AML-193 (cell line): ENCODE measurements at regions not wholly inside any gene's neighbourhood (a gene's known extent, or its start where the extent isn't known, plus 50 kb on each side); places are given as distances from the start of the nearest gene placed in this dataset.

Experiments used
- DNase-seq, 2 experiments: peaks; one replicate each; lab custom pipeline; 2025; lab: John Stamatoyannopoulos, UW

DNA sequence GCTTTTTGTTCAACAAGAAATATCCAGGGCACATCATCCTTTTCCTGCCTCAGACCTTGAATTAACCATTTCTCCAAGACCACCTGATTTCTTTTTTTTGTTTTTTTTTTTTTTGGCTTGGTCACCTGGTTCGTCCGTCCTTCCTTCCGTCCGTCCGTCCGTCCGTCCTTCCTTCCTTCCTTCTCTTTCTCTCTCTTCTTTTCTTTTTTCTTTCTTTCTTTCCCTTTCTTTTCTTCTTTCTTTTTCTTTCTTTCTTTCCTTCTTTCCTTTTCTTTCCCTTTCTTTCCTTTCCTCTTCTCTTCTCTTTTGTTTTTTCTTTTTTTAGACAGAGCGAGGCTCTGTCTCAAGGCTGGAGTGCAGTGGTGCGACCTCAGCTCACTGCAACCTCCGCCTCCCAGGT is 80.7 kb downstream of the TET3 start:
- no peak for DNase-seq

DNA sequence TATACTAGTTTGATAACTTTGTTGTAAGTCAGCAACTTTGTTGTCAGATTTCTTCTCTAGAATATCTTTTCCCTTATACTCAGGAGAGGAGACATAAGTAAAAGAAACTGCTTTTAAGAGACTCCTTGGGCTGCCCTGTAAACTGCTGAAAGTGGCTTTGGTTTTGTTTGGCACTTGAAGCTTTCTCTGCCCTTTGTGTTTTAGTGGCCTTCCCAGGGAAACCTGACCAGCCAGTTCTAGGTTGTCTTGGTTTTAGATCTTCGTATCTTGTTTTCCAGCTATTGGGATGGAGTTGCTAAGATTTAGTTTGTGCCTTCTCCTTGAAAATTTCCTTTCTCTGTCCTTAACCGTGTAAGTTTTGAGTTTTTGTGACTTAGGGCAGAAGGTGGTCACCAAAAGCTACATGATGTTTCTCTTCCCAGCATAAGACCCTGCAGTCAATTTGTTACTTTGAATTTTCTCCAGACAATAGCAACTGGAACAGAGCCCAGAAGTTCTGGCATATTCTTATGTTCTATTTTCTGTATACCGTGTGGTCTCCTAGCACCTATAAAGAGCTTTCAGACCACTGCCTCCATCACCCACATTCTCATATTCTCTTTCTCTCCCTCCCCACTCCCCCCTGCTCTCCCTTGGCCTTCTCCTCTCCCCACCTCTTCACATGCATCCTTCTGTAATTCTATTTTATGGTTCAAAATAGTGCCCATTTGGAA is 81.1 kb downstream of the BOLA3 start:
- no peak for DNase-seq

DNA sequence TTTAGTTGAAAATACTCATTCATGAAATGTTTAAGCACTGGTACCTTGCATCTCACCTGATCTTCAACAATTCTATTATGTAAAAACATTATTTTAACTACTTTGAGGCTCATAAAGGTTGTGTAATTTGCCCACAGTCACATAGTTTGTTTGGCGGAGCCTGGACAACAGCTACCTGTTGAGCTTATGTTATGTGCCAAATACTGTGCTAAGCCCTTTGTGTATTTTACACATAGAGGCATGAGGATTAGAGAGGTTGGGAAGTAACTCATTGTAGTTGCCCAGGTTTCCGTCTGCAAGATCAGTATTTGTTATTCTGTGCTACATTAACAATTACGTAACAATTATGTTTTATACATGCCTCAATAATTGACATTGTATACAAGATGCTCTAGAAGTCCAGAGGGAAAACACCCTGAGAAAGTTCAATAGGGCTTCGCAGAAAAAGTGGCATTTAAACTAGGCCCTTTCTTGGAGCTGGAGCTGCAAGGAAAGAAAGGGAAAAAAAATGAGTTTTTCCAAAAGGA is 80.4 kb downstream of the BOLA3 start:
- DNase-seq, result no peak

- DNase-seq, result no peak
Measured at GRCh38 chr2:74070991-74071390, 76.7 kb downstream of the BOLA3 start.

DNA sequence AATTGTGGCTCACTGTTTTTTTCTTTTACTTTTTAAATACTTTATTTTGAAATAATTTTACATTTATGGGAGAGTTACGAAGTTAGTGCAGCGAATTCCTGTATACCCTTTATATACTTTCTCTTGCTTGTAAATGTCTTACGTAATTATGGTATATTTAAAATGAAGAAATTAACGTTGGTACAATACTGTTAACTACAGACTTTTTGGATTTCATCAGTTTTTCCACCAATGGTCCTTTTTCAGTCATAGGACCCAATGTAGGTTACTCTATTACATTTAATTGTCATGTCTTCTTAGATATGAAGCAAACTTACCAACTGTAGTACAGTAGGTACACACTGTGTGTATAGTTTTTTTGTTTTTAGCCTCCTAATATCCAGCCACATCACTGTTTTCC is 76.3 kb downstream of the BOLA3 start:
- DNase-seq, result no peak

GRCh38 chr2:74072565-74072964 is 75.1 kb downstream of the BOLA3 start:
- peak; percentile 53 to 73 for DNase-seq

- DNase-seq, result no peak
Measured at GRCh38 chr2:74074487-74074886, 73.2 kb downstream of the BOLA3 start.

DNA sequence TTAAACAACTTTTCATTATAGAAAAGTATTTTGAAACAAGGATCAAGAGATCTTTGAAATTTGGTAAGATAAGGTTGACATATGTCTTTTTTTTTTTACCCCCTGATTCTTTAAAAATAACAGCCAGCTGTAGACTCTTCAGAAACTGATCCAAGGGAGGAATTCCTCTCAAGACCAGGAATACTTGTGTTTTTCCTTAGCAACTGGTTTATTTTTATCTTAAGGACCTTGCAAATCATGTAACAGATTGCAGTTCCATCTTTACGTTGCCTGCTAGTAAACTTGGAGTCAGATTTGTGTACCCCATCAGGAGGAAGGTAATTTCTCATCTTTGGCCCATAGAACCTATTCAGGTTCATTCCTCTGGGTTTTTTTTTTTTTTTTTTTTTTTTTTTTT is 71.6 kb downstream of the BOLA3 start:
- DNase-seq, result no peak

GRCh38 chr2:74077636-74078035 is 70.1 kb downstream of the BOLA3 start:
- no peak for DNase-seq

GRCh38 chr2:74078466-74078865 is 69.2 kb downstream of the BOLA3 start:
- DNase-seq, result no peak

DNA sequence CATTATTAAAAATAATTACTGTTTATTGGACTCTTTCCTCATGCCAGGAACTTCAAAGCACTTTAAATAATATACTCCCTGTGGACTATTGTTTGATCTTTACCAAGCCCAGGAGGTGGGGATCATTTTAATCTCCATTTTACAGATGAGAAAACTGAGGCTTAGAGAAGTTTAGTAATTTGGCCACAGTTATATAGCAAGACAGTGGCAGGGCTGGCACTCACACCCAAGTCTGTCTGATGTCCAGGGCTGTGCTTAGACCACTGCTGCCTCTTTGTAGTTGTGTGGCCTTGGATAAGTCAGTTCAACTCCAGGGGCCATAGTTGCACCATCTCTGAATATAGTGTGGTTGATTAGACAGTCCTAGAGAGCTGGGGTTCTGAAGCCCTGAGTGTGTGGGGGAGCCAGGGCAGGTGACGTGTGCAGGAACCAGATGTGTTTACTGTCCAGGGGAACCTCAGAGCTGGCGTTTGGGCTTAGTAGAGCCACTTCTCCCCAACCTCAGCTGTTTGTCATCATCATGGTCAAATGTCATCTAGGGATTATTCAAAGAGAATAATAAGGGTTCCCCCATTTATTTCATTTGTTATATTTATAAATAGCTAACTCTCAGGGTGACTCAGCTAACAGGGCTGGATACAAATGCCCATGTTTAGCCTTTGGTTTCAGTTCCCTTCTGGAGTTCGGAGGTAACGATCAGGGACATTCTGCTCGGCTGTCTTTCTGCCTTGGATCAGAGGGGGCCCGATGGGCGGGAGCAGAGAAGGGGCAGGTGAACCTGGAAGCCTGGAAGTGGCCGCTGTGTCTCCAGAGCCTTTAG is 68.0 kb downstream of the BOLA3 start:
- no peak for DNase-seq

- no peak for DNase-seq
Measured at GRCh38 chr2:74080346-74080745, 67.4 kb downstream of the BOLA3 start.

- no peak for DNase-seq
Measured at GRCh38 chr2:74081030-74081762, 66.5 kb downstream of the BOLA3 start.

DNA sequence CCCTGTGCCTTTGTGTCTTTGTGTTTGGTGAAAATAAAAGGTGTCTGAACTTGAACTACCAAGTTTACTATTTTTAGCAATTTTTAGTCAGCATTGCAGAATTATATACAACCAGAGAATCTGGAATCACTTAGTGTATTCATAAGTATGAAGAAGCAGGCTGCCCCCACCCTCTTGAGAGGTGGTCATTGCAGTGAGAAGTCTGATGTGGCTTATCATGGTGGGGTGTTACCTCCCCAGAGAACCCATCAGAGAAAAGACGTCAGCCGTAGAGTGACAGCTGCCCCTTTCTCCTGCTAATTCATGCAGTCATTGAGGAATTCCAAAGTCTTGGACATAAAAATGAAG is 66.0 kb downstream of the BOLA3 start:
- no peak for DNase-seq

DNA sequence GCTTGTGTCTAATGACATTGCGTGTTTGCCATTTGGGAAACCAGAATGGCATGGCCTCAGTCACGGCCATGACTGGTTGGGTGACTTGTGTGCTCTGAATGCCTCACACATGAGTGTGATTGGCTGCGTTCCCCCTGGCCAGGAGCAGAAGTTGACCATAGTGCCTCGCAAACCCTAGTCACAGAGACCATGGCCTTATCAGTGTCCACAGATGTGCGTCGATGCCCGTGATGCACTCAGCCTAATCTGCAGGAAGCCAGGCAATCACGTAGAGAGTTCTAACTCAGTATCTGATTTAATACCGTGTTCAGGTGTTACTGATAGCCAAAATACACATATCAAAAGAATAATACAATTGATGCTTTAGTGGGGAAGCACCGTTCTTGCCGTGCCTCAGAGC is 64.0 kb downstream of the BOLA3 start:
- no peak for DNase-seq
